ENCODE measurements at regions not wholly inside any gene's neighbourhood (a gene's known extent, or its start where the extent isn't known, plus 50 kb on each side); places are given as distances from the start of the nearest gene placed in this dataset.
"Not testable (repeated sequence)": the region's sequence is repeated elsewhere in the genome, so short reads cannot be mapped to it uniquely, and the experiment has no call there.

DNA sequence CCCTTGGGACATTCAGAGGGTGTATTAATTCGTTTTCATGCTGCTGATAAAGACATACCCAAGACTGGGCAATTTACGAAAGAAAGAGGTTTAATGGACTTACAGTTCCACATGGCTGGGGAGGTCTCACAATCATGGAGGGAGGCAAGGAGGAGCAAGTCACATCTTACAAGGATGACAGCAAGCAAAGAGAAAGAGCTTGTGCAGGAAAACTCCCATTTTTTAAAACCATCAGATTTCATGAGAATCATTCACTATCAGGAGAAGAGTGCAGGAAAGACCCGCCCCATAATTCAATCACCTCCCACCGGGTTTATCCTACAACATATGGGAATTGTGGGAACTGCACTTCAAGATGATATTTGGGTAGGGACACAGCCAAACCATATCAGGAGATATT is 367.1 kb upstream of the SLC35B3 start:
- TF ChIP-seq, protein P1, sequence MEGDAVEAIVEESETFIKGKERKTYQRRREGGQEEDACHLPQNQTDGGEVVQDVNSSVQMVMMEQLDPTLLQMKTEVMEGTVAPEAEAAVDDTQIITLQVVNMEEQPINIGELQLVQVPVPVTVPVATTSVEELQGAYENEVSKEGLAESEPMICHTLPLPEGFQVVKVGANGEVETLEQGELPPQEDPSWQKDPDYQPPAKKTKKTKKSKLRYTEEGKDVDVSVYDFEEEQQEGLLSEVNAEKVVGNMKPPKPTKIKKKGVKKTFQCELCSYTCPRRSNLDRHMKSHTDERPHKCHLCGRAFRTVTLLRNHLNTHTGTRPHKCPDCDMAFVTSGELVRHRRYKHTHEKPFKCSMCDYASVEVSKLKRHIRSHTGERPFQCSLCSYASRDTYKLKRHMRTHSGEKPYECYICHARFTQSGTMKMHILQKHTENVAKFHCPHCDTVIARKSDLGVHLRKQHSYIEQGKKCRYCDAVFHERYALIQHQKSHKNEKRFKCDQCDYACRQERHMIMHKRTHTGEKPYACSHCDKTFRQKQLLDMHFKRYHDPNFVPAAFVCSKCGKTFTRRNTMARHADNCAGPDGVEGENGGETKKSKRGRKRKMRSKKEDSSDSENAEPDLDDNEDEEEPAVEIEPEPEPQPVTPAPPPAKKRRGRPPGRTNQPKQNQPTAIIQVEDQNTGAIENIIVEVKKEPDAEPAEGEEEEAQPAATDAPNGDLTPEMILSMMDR (IDR thresholded peaks at IDR 0.05), result not testable (repeated sequence)
- TF ChIP-seq POLR2A (IDR thresholded peaks at IDR 0.05), result not testable (repeated sequence)
